Suppressor macrophage treated with lipopolysaccharide for 1 hour (primary cell): ENCODE measurements at regions not wholly inside any gene's neighbourhood (a gene's known extent, or its start where the extent isn't known, plus 50 kb on each side); places are given as distances from the start of the nearest gene placed in this dataset.
"Not testable (repeated sequence)": the region's sequence is repeated elsewhere in the genome, so short reads cannot be mapped to it uniquely, and the experiment has no call there.

Experiments used
- DNase-seq, 3 donors: peaks; one replicate each; pipeline ENCODE4 v3.0.0-alpha.2; 2020 to 2022

DNA sequence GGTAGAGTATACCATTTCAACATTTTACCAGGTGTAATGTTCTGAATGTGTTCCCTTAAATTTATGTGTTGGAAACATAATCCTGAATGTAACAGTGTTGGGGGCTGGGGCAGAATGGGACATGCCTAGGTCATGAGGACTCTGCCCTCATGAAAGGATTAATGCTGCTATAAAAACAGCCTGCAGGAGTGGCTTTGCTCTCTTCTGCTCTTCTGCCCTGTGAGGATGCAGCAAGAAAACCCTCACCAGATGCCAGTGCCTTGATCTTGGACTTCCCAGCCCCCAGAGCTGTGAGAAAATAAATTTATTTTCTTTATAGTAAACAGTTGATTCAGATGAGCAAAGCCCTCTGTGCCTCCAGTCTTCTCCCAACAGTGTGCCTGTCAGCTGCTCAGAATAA, 326.0 kb upstream of the ONECUT1 start:
- DNase-seq, result no peak

GRCh38 chr15:53115563-53115962, 325.4 kb upstream of the ONECUT1 start:
- DNase-seq, result no peak

- no peak for DNase-seq
Measured at GRCh38 chr15:53114960-53115359, 324.8 kb upstream of the ONECUT1 start.

DNA sequence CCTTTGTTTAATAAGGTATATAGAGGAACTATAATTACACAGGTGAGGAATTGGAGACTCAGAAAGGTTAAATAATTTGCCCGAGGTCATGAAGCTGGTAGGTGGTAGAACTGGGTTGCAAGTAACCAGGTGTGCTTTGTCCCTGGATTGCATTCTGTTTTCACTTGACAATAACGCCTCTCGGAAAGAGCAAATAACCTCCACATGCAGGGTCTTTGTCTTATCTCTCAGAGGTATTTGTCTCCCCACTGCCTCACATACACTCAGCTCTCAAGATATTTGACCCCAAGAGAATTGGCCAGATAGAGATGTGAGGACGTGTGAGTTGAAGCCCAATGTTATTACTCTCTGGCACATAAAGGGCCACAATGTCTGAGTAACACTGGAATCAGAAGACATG, 320.9 kb upstream of the ONECUT1 start:
- DNase-seq, result no peak

DNA sequence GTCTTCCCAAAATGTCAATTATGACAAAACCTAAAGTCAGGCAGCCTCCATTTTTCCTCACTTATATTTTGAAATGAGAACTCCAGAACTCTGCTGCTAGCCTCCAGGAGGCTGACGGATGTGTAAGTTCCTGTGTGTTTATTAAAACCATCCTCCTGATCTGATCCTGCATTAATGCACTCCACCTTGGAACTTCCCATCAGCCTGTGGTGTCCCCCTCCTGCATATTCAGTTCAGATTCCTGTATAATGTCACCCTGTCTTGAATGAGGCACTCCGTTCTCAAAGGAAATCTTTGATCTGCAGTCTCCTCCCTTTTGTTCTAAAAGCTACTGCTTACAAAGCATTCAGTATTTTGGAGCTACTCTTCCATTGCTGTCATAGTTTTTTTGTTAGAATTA, 318.2 kb upstream of the ONECUT1 start:
- DNase-seq, result no peak

- no peak for DNase-seq
Measured at GRCh38 chr15:53107855-53108254, 317.7 kb upstream of the ONECUT1 start.

DNA sequence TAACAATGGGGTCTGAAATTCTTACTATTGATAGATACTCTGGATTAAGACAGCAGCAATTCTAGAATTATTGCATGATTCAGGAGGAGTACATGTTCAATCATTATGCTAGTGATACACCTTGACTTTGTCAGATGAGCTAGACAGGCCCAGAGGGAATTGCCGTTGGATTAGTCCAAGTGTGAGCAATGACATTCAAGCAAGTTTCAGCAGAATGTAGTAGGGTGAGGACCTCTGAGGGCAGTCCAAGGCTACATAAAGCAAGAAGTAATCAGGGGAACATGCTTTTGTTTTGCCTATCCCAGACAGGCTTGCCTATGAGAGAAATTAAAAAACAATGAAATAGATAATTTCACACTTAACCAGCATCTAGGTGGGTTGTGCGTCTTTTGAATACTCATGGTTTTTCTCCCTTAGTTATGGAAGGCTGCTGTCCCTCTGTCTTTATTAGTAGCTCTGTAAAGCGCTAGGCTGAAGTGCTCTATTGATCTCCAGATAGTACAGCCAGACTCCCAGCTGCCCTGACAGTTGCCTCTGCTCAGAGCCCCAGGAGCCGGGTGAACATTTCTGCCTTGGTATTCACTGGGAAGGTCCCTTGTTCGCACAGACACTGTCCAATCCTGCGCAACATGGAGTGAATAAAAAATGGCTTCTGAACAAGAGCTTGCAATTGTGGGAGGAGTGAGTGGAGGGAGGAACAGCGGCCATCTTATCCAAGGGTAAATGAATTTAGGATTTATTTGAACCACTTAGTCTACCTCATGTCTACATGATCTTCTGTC, 316.6 kb upstream of the ONECUT1 start:
- no peak for DNase-seq

GRCh38 chr15:53102483-53102882, 312.3 kb upstream of the ONECUT1 start:
- no peak for DNase-seq

DNA sequence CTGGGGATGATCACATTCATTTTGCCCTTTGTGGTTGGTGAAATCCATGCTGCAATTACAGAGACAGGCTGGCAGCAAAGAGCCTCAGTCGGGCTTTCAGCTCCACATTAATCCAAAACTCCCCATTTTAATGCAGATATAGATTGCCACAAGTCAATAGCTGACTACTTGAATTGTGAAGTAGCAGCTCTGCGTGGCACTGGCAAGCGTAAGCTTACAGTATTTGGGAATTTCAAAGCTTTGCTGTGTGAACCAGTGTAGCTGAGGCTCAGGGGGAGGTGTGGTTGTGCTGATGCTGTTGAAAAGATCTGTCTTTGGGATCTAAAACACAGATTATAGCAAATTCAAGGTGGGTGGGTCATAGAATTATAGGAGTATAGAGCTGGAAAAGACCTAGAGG, 290.3 kb upstream of the ONECUT1 start:
- no peak for DNase-seq

DNA sequence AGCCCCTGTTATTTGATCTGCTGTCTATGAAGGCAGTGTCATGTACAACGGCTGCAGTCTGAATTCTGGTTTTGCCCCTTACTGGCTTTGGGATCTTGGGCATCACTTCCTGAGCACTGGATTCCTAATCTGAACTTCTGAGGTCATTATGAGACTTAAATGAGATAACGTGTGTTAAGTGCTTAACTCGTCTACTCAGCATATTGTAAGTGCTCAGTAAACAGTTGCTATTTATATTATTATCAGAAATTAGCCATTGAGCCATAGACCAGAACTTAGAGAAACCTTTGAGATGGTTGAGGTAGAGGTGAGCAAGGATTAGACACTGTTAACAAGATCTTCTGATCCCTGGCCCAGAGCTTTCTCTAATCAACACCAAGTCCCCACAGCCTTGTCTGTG, 284.1 kb upstream of the ONECUT1 start:
- DNase-seq, result no peak

GRCh38 chr15:53072077-53072476, 281.9 kb upstream of the ONECUT1 start:
- peak in 2 of 3 donors; percentile 6 to 17 for DNase-seq

DNA sequence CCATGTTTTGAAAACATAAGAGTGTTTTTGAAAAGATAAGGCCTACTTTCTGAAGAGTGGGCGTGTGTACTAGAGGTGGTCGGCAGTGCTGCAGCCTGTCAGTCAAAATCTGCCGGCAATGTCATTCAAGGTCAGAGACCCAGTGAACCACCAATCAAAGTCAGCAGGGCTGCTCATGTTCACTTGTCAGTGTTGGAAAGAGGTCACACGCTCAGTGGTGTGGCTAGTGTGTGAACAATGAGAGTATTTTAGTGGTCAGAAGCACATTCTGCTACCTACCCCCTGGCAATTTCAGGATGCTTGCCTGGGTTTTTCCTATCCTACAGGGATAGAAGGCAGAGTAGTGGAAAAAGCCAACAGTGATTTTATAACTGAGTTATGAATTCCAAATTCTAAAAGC, 278.5 kb upstream of the ONECUT1 start:
- DNase-seq, result no peak

GRCh38 chr15:53059273-53060043, 269.3 kb upstream of the ONECUT1 start:
- no peak for DNase-seq

DNA sequence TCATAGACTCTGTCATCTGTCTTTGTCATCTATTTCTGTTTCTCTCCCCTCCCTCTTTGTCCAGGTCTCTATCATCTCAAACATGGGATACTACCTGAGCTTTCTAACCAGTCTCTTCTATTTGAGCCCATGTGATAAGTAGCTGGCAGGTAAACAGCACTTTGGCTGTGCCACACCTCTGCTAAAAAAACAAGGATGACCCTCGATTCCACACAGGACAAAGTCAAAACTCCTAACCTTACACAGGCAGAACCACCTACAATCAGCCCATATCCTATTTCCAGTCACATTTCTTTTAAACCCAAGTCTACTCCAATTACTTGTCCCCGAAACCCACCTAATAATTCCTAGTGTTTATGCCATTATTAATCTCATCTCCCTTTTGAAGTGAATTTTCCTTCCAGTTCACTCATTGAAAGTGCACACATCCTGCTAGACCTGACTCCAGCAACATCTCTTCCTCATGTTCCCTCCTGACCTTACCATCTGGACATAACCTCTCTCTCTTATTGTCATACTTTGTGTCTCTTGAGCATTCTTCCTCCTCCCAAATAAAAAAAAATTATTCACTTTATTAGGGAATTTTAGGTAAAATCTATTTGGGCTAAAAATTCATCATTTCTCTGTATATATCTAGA, 256.1 kb upstream of the ONECUT1 start:
- DNase-seq, result no peak

DNA sequence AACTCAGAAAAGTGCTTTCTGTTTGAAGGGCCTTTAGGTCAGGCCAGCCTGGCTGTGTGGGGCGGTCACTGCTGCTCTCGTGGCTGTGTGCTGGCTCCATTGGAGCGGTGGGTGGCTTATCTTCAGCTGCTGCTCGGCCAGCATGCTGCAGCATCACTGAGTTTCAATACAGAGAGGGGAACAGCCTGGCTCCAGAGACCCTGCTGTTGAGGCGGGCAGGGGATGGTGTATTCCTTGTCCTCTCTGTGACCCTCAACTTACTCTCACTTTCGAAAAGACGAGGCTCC, 248.5 kb upstream of the ONECUT1 start:
- no peak for DNase-seq

DNA sequence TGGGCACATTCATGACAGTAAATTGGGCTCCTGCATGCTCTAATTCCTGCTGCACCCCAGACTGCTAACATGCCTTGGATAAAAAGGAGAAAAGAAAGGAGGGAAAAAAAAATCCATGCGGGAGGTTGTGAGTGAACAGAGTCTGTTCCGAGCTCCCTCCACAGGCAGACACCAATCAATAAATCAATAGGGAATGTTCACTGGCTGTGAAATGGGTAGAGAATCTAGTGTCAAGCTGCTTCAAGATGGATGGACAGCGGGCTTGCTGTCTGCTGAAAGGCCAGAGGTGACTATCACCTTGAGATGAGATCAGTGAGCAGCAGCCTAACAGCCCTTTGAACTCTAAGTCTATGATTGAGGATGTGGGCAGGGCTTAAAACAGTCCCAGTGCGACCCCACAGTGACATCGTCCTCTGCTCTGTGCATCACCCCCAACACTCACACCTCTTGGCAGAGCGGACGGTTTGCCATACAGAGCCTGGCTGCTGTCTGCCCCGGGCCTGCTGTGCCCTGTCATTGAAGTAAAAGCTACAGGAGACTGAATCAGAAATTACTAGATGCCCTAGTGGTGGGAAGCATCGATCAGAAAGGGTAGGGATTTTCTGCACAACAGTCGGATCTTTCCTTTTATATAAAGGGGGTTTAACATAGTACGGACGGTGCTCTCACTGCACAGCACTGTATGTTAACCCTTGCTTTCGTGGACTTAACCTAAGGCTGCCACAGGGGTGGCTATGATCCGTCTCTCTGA, 247.9 kb upstream of the ONECUT1 start:
- no peak for DNase-seq

- DNase-seq, result no peak
Measured at GRCh38 chr15:53036641-53037040, 246.5 kb upstream of the ONECUT1 start.

DNA sequence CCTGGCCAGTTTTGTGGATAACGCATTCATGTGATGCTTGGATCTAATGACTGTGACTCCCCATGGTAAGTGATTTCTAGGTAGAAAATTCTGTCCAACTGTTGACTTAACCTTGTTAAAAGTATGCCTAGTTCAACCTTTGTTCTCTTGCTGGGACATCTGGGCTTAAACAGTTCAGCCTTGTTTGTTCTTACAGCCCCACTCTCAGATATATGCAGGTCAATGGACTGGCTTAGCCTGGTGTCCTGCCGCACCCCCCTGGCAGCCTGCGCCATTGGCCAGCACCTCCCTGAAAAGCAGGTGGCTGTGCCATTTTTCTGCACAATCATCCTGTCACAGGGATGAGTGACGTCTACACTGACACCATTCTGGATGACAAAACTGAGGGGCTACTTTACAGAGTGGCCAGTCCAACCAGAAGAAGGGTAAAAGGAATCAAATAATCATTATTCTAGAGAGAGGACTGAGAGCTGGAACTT, 244.7 kb upstream of the ONECUT1 start:
- DNase-seq, result no peak

DNA sequence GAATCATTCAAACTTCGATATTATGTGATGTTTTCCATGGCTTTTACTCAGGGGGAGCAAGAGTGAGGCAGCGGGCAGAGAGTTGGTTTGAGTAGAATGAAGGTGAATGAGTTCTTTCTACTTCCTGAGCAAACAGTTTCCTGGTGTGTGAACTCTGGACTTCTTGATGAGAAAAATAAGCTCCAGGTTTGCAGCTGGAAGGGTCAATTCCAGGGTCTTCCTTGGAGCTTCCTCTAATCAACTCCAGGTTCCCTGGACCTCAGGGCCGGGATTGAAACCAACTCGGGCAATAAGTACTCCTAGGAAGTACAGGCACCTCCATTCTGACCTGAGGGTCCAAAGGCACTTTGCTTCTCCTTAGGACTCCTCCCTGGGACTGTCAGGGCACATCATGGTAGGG, 243.6 kb upstream of the ONECUT1 start:
- DNase-seq, result no peak

- no peak for DNase-seq
Measured at GRCh38 chr15:53031469-53031868, 241.3 kb upstream of the ONECUT1 start.

DNA sequence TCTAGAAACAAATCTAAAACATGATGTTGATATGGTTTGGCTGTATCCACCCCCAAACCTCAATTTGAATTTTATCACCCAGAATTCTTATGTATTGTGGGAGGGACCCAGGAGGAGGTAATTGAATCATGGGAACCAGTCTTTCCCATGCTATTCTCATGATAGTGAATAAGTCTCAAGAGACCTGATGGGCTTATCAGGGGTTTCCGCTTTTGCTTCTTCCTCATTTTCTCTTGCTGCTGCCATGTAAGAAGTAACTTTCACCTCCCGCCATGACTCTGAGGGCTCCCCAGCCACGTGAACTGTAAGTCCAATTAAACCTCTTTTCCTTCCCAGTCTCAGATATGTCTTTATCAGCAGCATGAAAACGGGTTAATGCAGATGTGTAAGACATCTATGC, 232.7 kb upstream of the ONECUT1 start:
- DNase-seq, result no peak

GRCh38 chr15:53013329-53013728, 223.2 kb upstream of the ONECUT1 start:
- no peak for DNase-seq

GRCh38 chr15:53011779-53012178, 221.6 kb upstream of the ONECUT1 start:
- not testable (repeated sequence) for DNase-seq
